ENCODE measurements at regions not wholly inside any gene's neighbourhood (a gene's known extent, or its start where the extent isn't known, plus 50 kb on each side); places are given as distances from the start of the nearest gene placed in this dataset.

- no peaks in the 10 kb centered on the region for H3K4me1 ChIP-seq (ENCODE audit: control insufficient read depth in 1 of 2, insufficient read depth in 1 of 2, low read depth in 1 of 2, low read length in 1 of 2)
- no peak overlapping the region for H3K27ac ChIP-seq
- H3K27me3 ChIP-seq = peaks cover 8% of the 10 kb centered on the region
- TF ChIP-seq CTCF (IDR thresholded peaks at IDR 0.05) = no peak
- no peaks in the 10 kb centered on the region for H3K9me3 ChIP-seq
- H3K4me3 ChIP-seq (ENCODE audit: low read depth in 1 of 2, low read length in 1 of 2) = no peak overlapping the region
- H3K36me3 ChIP-seq = no peaks in the 10 kb centered on the region
Observed at GRCh38 chr2:165016772-165017411, 61.6 kb upstream of the SLC38A11 start.

GRCh38 chr2:165015052-165015642 lies 59.8 kb upstream of the SLC38A11 start:
- no peaks in the 10 kb centered on the region for H3K9me3 ChIP-seq
- peaks cover 8% of the 10 kb centered on the region for H3K27me3 ChIP-seq
- H3K4me1 ChIP-seq (ENCODE audit: control insufficient read depth in 1 of 2, insufficient read depth in 1 of 2, low read depth in 1 of 2, low read length in 1 of 2) = no peaks in the 10 kb centered on the region
- H3K4me3 ChIP-seq (ENCODE audit: low read depth in 1 of 2, low read length in 1 of 2) = no peak overlapping the region
- H3K27ac ChIP-seq = no peak overlapping the region
- peak; percentile 49 for TF ChIP-seq CTCF (IDR thresholded peaks at IDR 0.05)
- no peaks in the 10 kb centered on the region for H3K36me3 ChIP-seq

- Histone ChIP-seq H3K9me3 (no peaks in the 10 kb centered on the region), H3K27me3 (peaks cover 8% of the 10 kb centered on the region), H3K4me1 (ENCODE audit: control insufficient read depth in 1 of 2, insufficient read depth in 1 of 2, low read depth in 1 of 2, low read length in 1 of 2) (no peaks in the 10 kb centered on the region), H3K27ac (no peak overlapping the region), H3K36me3 (no peaks in the 10 kb centered on the region), H3K4me3 (ENCODE audit: low read depth in 1 of 2, low read length in 1 of 2) (no peak overlapping the region)
- TF ChIP-seq CTCF (IDR thresholded peaks at IDR 0.05) = no peak
Observed at GRCh38 chr2:165013944-165014619, 58.8 kb upstream of the SLC38A11 start.

- Histone ChIP-seq H3K36me3 (no peaks in the 10 kb centered on the region), H3K27me3 (no peaks in the 10 kb centered on the region), H3K4me3 (ENCODE audit: low read depth in 1 of 2, low read length in 1 of 2) (no peak overlapping the region), H3K27ac (no peak overlapping the region), H3K9me3 (no peaks in the 10 kb centered on the region), H3K4me1 (ENCODE audit: control insufficient read depth in 1 of 2, insufficient read depth in 1 of 2, low read depth in 1 of 2, low read length in 1 of 2) (no peaks in the 10 kb centered on the region)
- no peak for TF ChIP-seq CTCF (IDR thresholded peaks at IDR 0.05)
Observed at GRCh38 chr2:165011199-165011598, 55.9 kb upstream of the SLC38A11 start.

GRCh38 chr2:165010556-165010955 lies 55.2 kb upstream of the SLC38A11 start:
- no peaks in the 10 kb centered on the region for H3K27me3 ChIP-seq
- H3K4me3 ChIP-seq (ENCODE audit: low read depth in 1 of 2, low read length in 1 of 2) = no peak overlapping the region
- H3K36me3 ChIP-seq = no peaks in the 10 kb centered on the region
- H3K9me3 ChIP-seq = no peaks in the 10 kb centered on the region
- H3K27ac ChIP-seq = no peak overlapping the region
- TF ChIP-seq CTCF (IDR thresholded peaks at IDR 0.05) = no peak
- no peaks in the 10 kb centered on the region for H3K4me1 ChIP-seq (ENCODE audit: control insufficient read depth in 1 of 2, insufficient read depth in 1 of 2, low read depth in 1 of 2, low read length in 1 of 2)

All from neutrophil (primary cell).